Esophagus (tissue), 2 donors: ENCODE measurements at regions not wholly inside any gene's neighbourhood (a gene's known extent, or its start where the extent isn't known, plus 50 kb on each side); places are given as distances from the start of the nearest gene placed in this dataset.

Experiments used
- H3K27ac ChIP-seq, 2 donors: one replicate each; pipeline ENCODE4 v1.5.1; 2013; ENCODE audit warnings: low read depth in 2 of 2, mild to moderate bottlenecking in 2 of 2, inconsistent platforms in 1 of 2, low read length in 1 of 2, moderate library complexity in 1 of 2
- H3K27me3 ChIP-seq, 2 donors: one replicate each; pipeline ENCODE4 v1.6.1; 2013; ENCODE audit warnings: low read length in 2 of 2, control low read depth in 1 of 2, mild to moderate bottlenecking in 1 of 2; ENCODE audit not compliant: insufficient read depth in 2 of 2, control insufficient read depth in 1 of 2
- H3K36me3 ChIP-seq, 2 donors: one replicate each; pipeline ENCODE4 v1.6.1; 2013; ENCODE audit warnings: low read length in 1 of 2; ENCODE audit not compliant: control insufficient read depth in 2 of 2, insufficient read depth in 2 of 2
- H3K4me1 ChIP-seq, 2 donors: one replicate each; pipeline ENCODE4 v1.6.1; 2013; ENCODE audit warnings: low read length in 1 of 2; ENCODE audit not compliant: control insufficient read depth in 2 of 2, insufficient read depth in 2 of 2
- H3K4me3 ChIP-seq, 2 donors: one replicate each; pipeline ENCODE4 v1.5.1; 2013; ENCODE audit warnings: low read length in 2 of 2, mild to moderate bottlenecking in 2 of 2, low read depth in 1 of 2, moderate library complexity in 1 of 2
- H3K9me3 ChIP-seq, 2 donors: one replicate each; pipeline ENCODE4 v1.6.1; 2013; ENCODE audit warnings: mild to moderate bottlenecking in 2 of 2, low read depth in 1 of 2, low read length in 1 of 2, moderate library complexity in 1 of 2; ENCODE audit not compliant: control insufficient read depth in 2 of 2, insufficient read depth in 1 of 2
- WGBS, 2 donors: extraction: QIAGEN DNeasy Blood & Tissue Kit; methylation state at CpG; one replicate each; pipeline ENCODE4 v1.1.7; 2013; 5-methylcytosine and 5-hydroxymethylcytosine counted together
- donor health status: healthy with polysubstance abuse.
- donor health status: Bipolar disorder and iron deficiency.

DNA sequence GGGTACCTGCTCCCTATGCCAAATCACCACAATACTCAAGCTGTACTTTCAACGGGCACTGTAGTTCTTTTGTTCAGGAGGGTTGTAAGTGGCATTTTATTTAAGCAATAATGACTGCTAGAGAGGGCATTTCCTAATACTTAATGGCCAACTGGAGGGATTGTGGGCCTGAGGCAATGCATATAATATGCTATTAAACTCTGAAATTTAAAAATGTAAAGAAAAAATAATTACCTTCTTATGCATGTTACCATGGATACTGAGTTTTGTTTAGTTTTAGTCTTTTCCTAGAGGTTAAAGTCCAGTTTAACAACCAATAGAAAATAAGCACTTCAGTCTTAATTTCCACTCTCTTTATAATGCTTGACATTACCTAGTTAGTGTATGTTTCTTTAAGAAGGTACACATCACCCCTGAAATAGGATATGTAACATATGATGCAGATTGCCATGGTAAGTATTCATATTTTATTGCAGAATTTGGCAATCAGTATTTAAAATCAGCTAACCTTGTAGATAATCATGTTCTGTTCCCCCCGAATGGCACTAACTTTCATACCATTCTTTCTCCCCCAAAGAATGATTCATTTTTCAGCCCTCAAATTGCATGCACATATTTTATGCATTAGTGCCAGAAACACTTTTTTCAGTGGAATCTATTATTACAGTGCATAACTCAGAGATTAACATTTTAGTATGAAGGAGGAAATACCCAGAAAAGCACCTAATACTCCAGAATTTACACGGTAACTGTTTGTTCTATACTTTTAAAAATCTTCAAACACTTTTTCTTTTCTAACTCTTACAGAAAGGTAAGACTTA is 90.3 kb upstream of the ZNF438 start:
- no peak overlapping the region for H3K4me3 ChIP-seq
- no peaks in the 10 kb centered on the region for H3K36me3 ChIP-seq
- H3K4me1 ChIP-seq = no peaks in the 10 kb centered on the region
- no peak overlapping the region for H3K27ac ChIP-seq
- no peaks in the 10 kb centered on the region for H3K27me3 ChIP-seq
- no peaks in the 10 kb centered on the region for H3K9me3 ChIP-seq
- WGBS, 2 donors = 48 to 52% methylated on average over 3 of the region's 3 CpGs

DNA sequence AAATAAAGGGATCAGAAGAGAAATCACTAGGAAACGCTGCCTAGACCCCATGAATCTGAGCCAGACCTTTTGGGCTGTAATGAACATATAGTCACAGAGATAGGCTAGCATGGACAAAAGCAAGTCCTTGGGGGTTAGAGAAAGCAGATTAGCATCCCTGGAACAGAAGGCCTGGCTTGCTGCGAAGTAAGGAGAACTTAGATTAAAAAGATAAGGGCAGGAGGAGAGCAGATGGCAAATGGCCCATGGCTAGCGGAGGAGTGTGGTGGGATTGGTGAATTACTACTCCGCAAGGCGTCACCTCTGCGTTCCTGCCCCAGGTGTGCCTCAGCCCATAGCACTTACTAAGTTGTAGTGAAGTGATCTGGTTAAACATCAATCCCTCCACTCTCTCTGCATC is 92.3 kb upstream of the ZNF438 start:
- Histone ChIP-seq H3K27ac (no peak overlapping the region), H3K27me3 (no peaks in the 10 kb centered on the region)
- 95% methylated on average over 6 of the region's 6 CpGs for WGBS, 2 donors

DNA sequence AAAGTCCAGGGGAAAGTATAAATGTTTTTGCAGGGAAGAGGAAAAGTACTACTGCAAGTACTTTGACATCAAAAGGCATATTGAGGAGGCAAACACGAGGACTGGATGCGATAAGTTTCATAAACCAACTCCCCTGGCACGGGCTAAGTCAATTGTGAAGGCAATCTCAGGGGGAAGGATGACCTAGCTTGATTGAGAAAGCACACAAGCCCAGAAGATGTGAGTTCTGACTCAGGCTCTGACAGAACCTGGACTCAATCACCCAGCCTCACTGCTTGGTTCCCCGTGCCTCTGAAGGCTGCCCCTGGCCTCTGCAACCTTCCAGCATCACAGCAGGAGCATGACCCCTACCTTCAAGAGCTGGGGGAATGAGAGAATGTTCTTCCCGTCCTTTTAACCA is 93.2 kb upstream of the ZNF438 start:
- no peaks in the 10 kb centered on the region for H3K4me1 ChIP-seq
- H3K9me3 ChIP-seq = no peaks in the 10 kb centered on the region
- no peaks in the 10 kb centered on the region for H3K36me3 ChIP-seq
- no peaks in the 10 kb centered on the region for H3K27me3 ChIP-seq
- no peak overlapping the region for H3K4me3 ChIP-seq
- no peak overlapping the region for H3K27ac ChIP-seq
- 82 to 86% methylated on average over 5 of the region's 5 CpGs for WGBS, 2 donors

More for the DNA sequence above, 92.3 kb upstream of the ZNF438 start:
- no peak overlapping the region for H3K4me3 ChIP-seq
- no peaks in the 10 kb centered on the region for H3K36me3 ChIP-seq
- no peaks in the 10 kb centered on the region for H3K4me1 ChIP-seq
- H3K9me3 ChIP-seq = no peaks in the 10 kb centered on the region

DNA sequence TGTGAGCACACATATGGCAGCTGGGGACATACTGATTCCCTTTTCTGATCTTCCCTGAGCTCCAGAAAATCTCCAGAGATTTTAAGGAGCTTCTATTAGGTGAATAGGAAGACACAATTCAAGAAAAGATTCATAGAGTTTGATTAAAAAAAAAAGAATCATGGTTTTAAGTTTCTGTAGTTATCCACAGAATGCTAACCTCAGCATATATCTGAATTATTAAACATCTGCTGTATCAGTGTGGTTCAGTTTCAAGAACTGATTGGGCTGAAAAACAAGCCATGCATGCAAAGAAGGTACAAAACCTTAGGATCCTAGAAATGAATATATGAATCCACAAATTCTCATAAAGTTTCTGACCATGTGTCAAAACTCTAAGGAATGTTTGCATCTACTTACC is 94.1 kb upstream of the ZNF438 start:
- Histone ChIP-seq H3K9me3 (no peaks in the 10 kb centered on the region), H3K4me3 (no peak overlapping the region), H3K4me1 (no peaks in the 10 kb centered on the region), H3K27ac (no peak overlapping the region), H3K36me3 (no peaks in the 10 kb centered on the region), H3K27me3 (no peaks in the 10 kb centered on the region)

DNA sequence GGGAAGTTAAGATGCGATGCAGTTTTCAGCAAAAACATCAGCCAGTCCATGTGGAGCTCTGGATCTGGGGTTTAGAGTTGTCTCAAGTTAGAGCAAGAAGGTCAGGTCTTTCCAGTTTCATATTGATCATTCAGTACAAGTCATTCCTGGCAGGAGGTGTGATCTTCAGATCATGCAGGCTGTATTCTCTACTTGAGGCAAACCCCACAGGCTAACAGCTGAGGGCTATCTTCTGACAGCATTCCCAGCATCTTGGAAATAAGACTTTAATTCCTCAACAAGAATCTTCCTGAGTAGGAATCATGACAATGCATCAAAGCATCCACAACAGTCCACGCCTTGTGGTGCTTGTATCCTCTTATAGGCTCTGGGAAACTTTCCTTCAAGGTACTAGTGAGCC is 94.9 kb upstream of the ZNF438 start:
- Histone ChIP-seq H3K9me3 (no peaks in the 10 kb centered on the region), H3K27me3 (no peaks in the 10 kb centered on the region), H3K36me3 (no peaks in the 10 kb centered on the region), H3K4me3 (no peak overlapping the region), H3K27ac (no peak overlapping the region), H3K4me1 (no peaks in the 10 kb centered on the region)
- WGBS, 2 donors = 86 to 92% methylated on average over 2 of the region's 2 CpGs

DNA sequence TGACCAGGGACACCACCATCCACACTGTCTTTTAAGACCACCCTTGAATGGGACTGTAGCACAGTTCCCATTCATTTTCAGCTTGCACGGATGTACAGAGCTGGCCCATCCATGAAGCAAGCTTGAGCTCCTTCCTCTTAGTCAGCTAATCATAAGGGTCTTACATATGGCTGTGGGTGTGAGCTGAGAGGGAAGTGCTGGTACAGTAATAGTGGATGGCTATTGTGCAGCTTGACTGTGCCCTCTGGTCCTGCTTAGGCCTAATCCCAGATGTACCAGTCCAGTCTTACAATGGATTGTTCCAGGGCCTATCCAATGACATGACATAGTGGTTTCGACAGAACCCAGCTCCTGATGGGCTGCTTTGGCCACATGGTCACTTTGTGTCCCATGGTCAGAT is 96.9 kb upstream of the ZNF438 start:
- Histone ChIP-seq H3K4me1 (peaks cover 0 to 2% of the 10 kb centered on the region in 2 donors), H3K36me3 (no peaks in the 10 kb centered on the region), H3K27me3 (no peaks in the 10 kb centered on the region), H3K4me3 (no peak overlapping the region), H3K9me3 (no peaks in the 10 kb centered on the region), H3K27ac (no peak overlapping the region)
- 94 to 100% methylated on average over 2 of the region's 2 CpGs for WGBS, 2 donors

DNA sequence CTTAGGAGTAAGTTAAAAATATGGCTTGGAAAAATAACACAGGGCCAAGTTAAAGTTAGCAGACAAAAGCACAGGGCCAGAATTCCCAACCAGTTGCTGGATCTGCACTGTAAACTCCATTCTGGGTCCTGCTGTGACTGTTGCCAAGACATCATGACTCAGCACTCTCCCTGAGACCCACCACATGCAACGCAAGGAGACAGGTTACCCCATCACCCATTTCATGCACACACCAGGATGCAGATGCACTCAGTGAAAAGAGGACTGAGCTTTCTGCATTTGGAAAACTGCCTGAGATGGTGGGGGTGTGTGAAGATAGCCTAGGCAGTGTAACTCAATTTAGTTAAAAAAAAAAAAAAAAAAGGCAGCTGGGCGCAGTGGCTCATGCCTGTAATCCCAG is 97.6 kb upstream of the ZNF438 start:
- Histone ChIP-seq H3K9me3 (no peaks in the 10 kb centered on the region), H3K27ac (no peak overlapping the region), H3K4me1 (peaks cover under 1 to 7% of the 10 kb centered on the region in 2 donors), H3K36me3 (no peaks in the 10 kb centered on the region), H3K27me3 (no peaks in the 10 kb centered on the region), H3K4me3 (no peak overlapping the region)
- WGBS, 2 donors = 58 to 65% methylated on average over 1 to 2 of the region's 2 CpGs

DNA sequence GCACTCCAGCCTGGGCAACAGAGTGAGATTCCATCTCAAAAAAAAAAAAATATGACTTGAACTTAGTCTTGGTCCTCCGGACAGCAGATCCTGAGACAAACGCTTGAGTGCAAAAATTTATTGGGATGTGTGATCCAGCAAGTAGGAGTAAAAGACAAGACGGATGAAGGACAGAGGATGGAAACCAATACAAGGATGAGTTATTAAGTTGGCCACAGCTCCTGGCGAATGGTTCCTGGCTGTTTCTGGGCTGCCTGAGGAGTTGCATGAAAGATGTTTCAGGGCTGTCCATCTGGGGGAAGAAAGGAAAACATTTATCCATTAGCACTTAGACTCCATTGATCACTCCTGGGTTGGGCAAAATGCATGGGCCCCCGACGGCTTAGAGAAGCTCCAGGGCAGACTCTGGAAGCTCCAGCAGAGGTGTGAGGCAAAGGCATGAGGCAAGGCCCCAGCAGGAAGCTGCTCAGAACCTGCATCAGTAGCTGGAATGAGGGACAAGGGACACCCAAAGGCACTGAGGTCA is 98.3 kb upstream of the ZNF438 start:
- 82 to 85% methylated on average over 6 of the region's 6 CpGs for WGBS, 2 donors
- H3K4me3 ChIP-seq = no peak overlapping the region
- no peaks in the 10 kb centered on the region for H3K9me3 ChIP-seq
- no peaks in the 10 kb centered on the region for H3K27me3 ChIP-seq
- no peak overlapping the region for H3K27ac ChIP-seq
- H3K36me3 ChIP-seq = no peaks in the 10 kb centered on the region
- H3K4me1 ChIP-seq = peaks cover 4 to 10% of the 10 kb centered on the region in 2 donors

DNA sequence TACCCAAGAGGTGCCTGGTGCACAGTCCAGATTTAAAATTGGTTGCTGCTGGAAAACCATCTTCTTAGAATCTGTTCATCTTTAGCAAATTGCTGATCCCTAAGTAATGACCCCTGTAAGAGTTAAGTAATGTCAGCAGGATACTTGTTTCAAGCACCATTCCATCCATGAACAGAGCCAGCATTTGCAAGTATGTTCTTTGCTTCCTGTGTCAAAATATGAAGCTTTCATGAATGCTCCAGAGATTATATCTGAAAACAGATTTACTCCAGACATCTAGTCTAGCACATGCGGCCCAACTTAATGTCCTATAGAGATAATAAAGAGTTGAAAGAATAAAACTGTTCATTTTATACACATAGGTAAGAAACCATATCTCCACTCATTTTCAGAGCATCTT is 98.7 kb upstream of the ZNF438 start:
- H3K27me3 ChIP-seq = no peaks in the 10 kb centered on the region
- H3K9me3 ChIP-seq = no peaks in the 10 kb centered on the region
- H3K27ac ChIP-seq = no peak overlapping the region
- 67 to 79% methylated on average over 1 of the region's 1 CpG for WGBS, 2 donors
- H3K36me3 ChIP-seq = no peaks in the 10 kb centered on the region
- peaks cover 4 to 10% of the 10 kb centered on the region in 2 donors for H3K4me1 ChIP-seq
- no peak overlapping the region for H3K4me3 ChIP-seq

DNA sequence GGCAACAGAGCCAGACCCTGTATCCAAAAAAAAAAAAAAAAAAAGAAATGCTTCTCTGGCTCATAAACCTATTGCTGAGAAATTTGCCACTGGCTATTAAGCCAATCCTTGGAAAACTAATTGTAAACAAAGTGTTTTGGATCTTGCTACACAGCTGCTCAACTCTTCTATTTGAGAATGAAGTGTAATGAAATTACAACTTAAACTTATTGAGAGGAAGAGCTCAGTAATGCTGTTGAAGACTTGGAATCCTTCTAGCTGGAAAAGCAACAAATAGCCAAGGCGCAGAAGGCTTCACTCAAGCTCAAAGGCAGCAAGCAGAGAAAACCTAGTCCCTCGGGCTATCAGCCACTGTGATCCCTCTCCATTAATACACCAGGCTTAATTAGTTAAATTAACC is 99.6 kb upstream of the ZNF438 start:
- no peak overlapping the region for H3K27ac ChIP-seq
- H3K36me3 ChIP-seq = no peaks in the 10 kb centered on the region
- H3K4me3 ChIP-seq = no peak overlapping the region
- H3K9me3 ChIP-seq = no peaks in the 10 kb centered on the region
- H3K27me3 ChIP-seq = no peaks in the 10 kb centered on the region
- peaks cover 4 to 10% of the 10 kb centered on the region in 2 donors for H3K4me1 ChIP-seq
- 83 to 86% methylated on average over 2 of the region's 2 CpGs for WGBS, 2 donors
